Chondrocyte (in vitro differentiated cells): ENCODE measurements at regions not wholly inside any gene's neighbourhood (a gene's known extent, or its start where the extent isn't known, plus 50 kb on each side); places are given as distances from the start of the nearest gene placed in this dataset.
A peak's percentile ranks its signal among the peaks of the same experiment; 100 is the strongest.

ENCODE experiments used
- DNase-seq: peaks from one replicate; pipeline ENCODE4 v3.0.0; 2021; ENCODE audit warnings: mixed read lengths, low spot score
- H3K27ac Mint-ChIP-seq: one replicate; pipeline ENCODE4 v1.8.0; 2021; ENCODE audit warnings: mild to moderate bottlenecking, moderate library complexity, mixed read lengths; ENCODE audit not compliant: unreplicated experiment
- H3K27me3 Mint-ChIP-seq: 2 replicates; pipeline ENCODE4 v1.8.0; 2021; ENCODE audit warnings: low read depth, mixed read lengths
- H3K36me3 Mint-ChIP-seq: 2 replicates; pipeline ENCODE4 v1.8.0; 2021; ENCODE audit warnings: low read depth, mixed read lengths
- H3K4me1 Mint-ChIP-seq: 2 replicates; pipeline ENCODE4 v1.8.0; 2021; ENCODE audit warnings: low read depth, mild to moderate bottlenecking, mixed read lengths
- H3K4me3 Mint-ChIP-seq: one replicate; pipeline ENCODE4 v1.8.0; 2021; ENCODE audit warnings: mild to moderate bottlenecking, moderate library complexity, mixed read lengths; ENCODE audit not compliant: unreplicated experiment
- H3K9me3 Mint-ChIP-seq: 2 replicates; pipeline ENCODE4 v1.8.0; 2021; ENCODE audit warnings: low read depth, mixed read lengths
- CTCF ChIP-seq: fragments of 200-600 bp; sonication (generic); IDR thresholded peaks from 2 replicates; pipeline ENCODE4 v1.5.0; 2021; ENCODE audit warnings: antibody characterized with exemption, mild to moderate bottlenecking, moderate library complexity

- H3K36me3 Mint-ChIP-seq, result no peaks in the 10 kb centered on the region
Observed at GRCh38 chr1:118250232-118250631, 65.2 kb upstream of the SPAG17 start.

GRCh38 chr1:118249641-118250040 is 64.6 kb upstream of the SPAG17 start:
- Mint-ChIP-seq H3K27me3 (no peaks in the 10 kb centered on the region), H3K9me3 (no peaks in the 10 kb centered on the region), H3K36me3 (no peaks in the 10 kb centered on the region), H3K4me3 (no peak overlapping the region), H3K27ac (no peak overlapping the region), H3K4me1 (peaks cover 24% of the 10 kb centered on the region)
- TF ChIP-seq CTCF, result no peak
- no peak for DNase-seq

More at GRCh38 chr1:118250232-118250631, 65.2 kb upstream of the SPAG17 start:
- Mint-ChIP-seq H3K4me3 (no peak overlapping the region), H3K27ac (no peak overlapping the region), H3K4me1 (peaks cover 24% of the 10 kb centered on the region), H3K27me3 (no peaks in the 10 kb centered on the region), H3K9me3 (no peaks in the 10 kb centered on the region)
- TF ChIP-seq CTCF, result no peak
- DNase-seq, result no peak

- no peaks in the 10 kb centered on the region for H3K27me3 Mint-ChIP-seq
- DNase-seq, result no peak
- peaks cover 21% of the 10 kb centered on the region for H3K4me1 Mint-ChIP-seq
- no peaks in the 10 kb centered on the region for H3K9me3 Mint-ChIP-seq
- H3K36me3 Mint-ChIP-seq, result no peaks in the 10 kb centered on the region
- TF ChIP-seq CTCF, result peak; percentile 65
- H3K27ac Mint-ChIP-seq, result no peak overlapping the region
- no peak overlapping the region for H3K4me3 Mint-ChIP-seq
Observed at GRCh38 chr1:118247593-118247992, 62.6 kb upstream of the SPAG17 start.

- TF ChIP-seq CTCF, result no peak
- Mint-ChIP-seq H3K27me3 (no peaks in the 10 kb centered on the region), H3K4me3 (no peak overlapping the region), H3K9me3 (no peaks in the 10 kb centered on the region), H3K27ac (no peak overlapping the region), H3K36me3 (no peaks in the 10 kb centered on the region), H3K4me1 (peaks cover 21% of the 10 kb centered on the region)
- no peak for DNase-seq
Observed at GRCh38 chr1:118246646-118247045, 61.6 kb upstream of the SPAG17 start.

GRCh38 chr1:118244194-118244593 is 59.2 kb upstream of the SPAG17 start:
- H3K27me3 Mint-ChIP-seq, result no peaks in the 10 kb centered on the region
- DNase-seq, result no peak
- TF ChIP-seq CTCF, result no peak
- no peak overlapping the region for H3K4me3 Mint-ChIP-seq
- H3K36me3 Mint-ChIP-seq, result peaks cover 2% of the 10 kb centered on the region
- peaks cover 16% of the 10 kb centered on the region for H3K4me1 Mint-ChIP-seq
- no peak overlapping the region for H3K27ac Mint-ChIP-seq
- H3K9me3 Mint-ChIP-seq, result peaks cover 5% of the 10 kb centered on the region
